HL-60/S4 treated with retinoic acid at 250 ng/mL for 4 days and 3 days (cell line): ENCODE measurements at regions not wholly inside any gene's neighbourhood (a gene's known extent, or its start where the extent isn't known, plus 50 kb on each side); places are given as distances from the start of the nearest gene placed in this dataset.

Source experiments
- in situ Hi-C: fragments of 300-500 bp; cut with MboI; formaldehyde crosslinking; loops from 2 replicates; pipeline ENCODE4 v1.7.0; 2022; ENCODE audit warnings: low sequenced_read_pairs

GRCh38 chr12:14247166-14247565 is 118.3 kb upstream of the ATF7IP start:
- in situ Hi-C loops = loop anchor here (25.0 kb wide), 1 partner anchor 465 kb away; no protein-coding TSS in a partner anchor

GRCh38 chr12:14249368-14249767 is 116.1 kb upstream of the ATF7IP start:
- in situ Hi-C loops = loop anchor here (25.0 kb wide), 1 partner anchor 463 kb away; no protein-coding TSS in a partner anchor

GRCh38 chr12:14252697-14253096 is 112.8 kb upstream of the ATF7IP start:
- in situ Hi-C loops = loop anchor here (25.0 kb wide), 2 partner anchors 110 to 735 kb away; partner anchors contain the start of gene ATF7IP

GRCh38 chr12:14253496-14253895 is 112.0 kb upstream of the ATF7IP start:
- in situ Hi-C loops = loop anchor here (25.0 kb wide), 2 partner anchors 109 to 734 kb away; partner anchors contain the start of gene ATF7IP

GRCh38 chr12:14254781-14255180 is 110.7 kb upstream of the ATF7IP start:
- in situ Hi-C loops = loop anchor here (25.0 kb wide), 2 partner anchors 108 to 733 kb away; partner anchors contain the start of gene ATF7IP

- in situ Hi-C loops = loop anchor here (25.0 kb wide), 2 partner anchors 106 to 731 kb away; partner anchors contain the start of gene ATF7IP
Measured at GRCh38 chr12:14256121-14256520, 109.4 kb upstream of the ATF7IP start.

GRCh38 chr12:14256555-14257169 is 108.8 kb upstream of the ATF7IP start:
- in situ Hi-C loops = loop anchor here (25.0 kb wide), 2 partner anchors 106 to 731 kb away; partner anchors contain the start of gene ATF7IP

GRCh38 chr12:14257303-14257733 is 108.2 kb upstream of the ATF7IP start:
- in situ Hi-C loops = loop anchor here (25.0 kb wide), 2 partner anchors 105 to 730 kb away; partner anchors contain the start of gene ATF7IP

GRCh38 chr12:14257734-14258574 is 107.5 kb upstream of the ATF7IP start:
- in situ Hi-C loops = loop anchor here (25.0 kb wide), 2 partner anchors 104 to 729 kb away; partner anchors contain the start of gene ATF7IP

- in situ Hi-C loops = loop anchor here (25.0 kb wide), 2 partner anchors 104 to 729 kb away; partner anchors contain the start of gene ATF7IP
Measured at GRCh38 chr12:14258575-14258940, 106.9 kb upstream of the ATF7IP start.

- in situ Hi-C loops = loop anchor here (25.0 kb wide), 2 partner anchors 103 to 728 kb away; partner anchors contain the start of gene ATF7IP
Measured at GRCh38 chr12:14259481-14260010, 105.9 kb upstream of the ATF7IP start.

- in situ Hi-C loops = loop anchor here (25.0 kb wide), 2 partner anchors 102 to 727 kb away; partner anchors contain the start of gene ATF7IP
Measured at GRCh38 chr12:14260011-14260993, 105.2 kb upstream of the ATF7IP start.

GRCh38 chr12:14261096-14261495 is 104.4 kb upstream of the ATF7IP start:
- in situ Hi-C loops = loop anchor here (25.0 kb wide), 2 partner anchors 101 to 726 kb away; partner anchors contain the start of gene ATF7IP

- in situ Hi-C loops = loop anchor here (25.0 kb wide), 2 partner anchors 100 to 725 kb away; partner anchors contain the start of gene ATF7IP
Measured at GRCh38 chr12:14261861-14262260, 103.6 kb upstream of the ATF7IP start.

GRCh38 chr12:14262771-14263511 is 102.5 kb upstream of the ATF7IP start:
- in situ Hi-C loops = loop anchor here (25.0 kb wide), 2 partner anchors 99 to 724 kb away; partner anchors contain the start of gene ATF7IP

GRCh38 chr12:14263742-14264141 is 101.7 kb upstream of the ATF7IP start:
- in situ Hi-C loops = loop anchor here (25.0 kb wide), 2 partner anchors 99 to 724 kb away; partner anchors contain the start of gene ATF7IP

- in situ Hi-C loops = loop anchor here (25.0 kb wide), 2 partner anchors 98 to 723 kb away; partner anchors contain the start of gene ATF7IP
Measured at GRCh38 chr12:14264316-14264715, 101.2 kb upstream of the ATF7IP start.

GRCh38 chr12:14264778-14265177 is 100.7 kb upstream of the ATF7IP start:
- in situ Hi-C loops = loop anchor here (25.0 kb wide), 2 partner anchors 98 to 723 kb away; partner anchors contain the start of gene ATF7IP
